MCF 10A (cell line): ENCODE measurements at regions not wholly inside any gene's neighbourhood (a gene's known extent, or its start where the extent isn't known, plus 50 kb on each side); places are given as distances from the start of the nearest gene placed in this dataset.

Experiments
- BruUV-seq: library from RNA; stranded (reverse); fragments of 400-500 nt; replicated peaks from 2 replicates; lab custom pipeline; 2021; lab: Mats Ljungman, UMichigan
- CTCF ChIA-PET: fragments of 300-600 bp; sonication (Branson Sonifier 250); formaldehyde crosslinking; extraction: SDS; loops from one replicate; lab custom pipeline; 2021; ENCODE audit warnings: antibody characterized with exemption, inconsistent platforms; lab: Yijun Ruan, JAX
- POLR2A ChIA-PET: fragments of 300-600, 350-650 bp; sonication (Branson Sonifier 250); formaldehyde crosslinking; extraction: SDS; loops from one replicate; lab custom pipeline; 2020; ENCODE audit warnings: antibody characterized with exemption, inconsistent platforms; lab: Yijun Ruan, JAX
- DNase-seq: peaks from one replicate; pipeline ENCODE4 v3.0.0-alpha.2; 2018; ENCODE audit not compliant: unreplicated experiment
- H3K27ac Mint-ChIP-seq: one replicate; pipeline ENCODE4 v1.8.0; 2022; ENCODE audit warnings: mild to moderate bottlenecking, low read depth, mixed read lengths; ENCODE audit not compliant: unreplicated experiment
- H3K27me3 Mint-ChIP-seq: one replicate; pipeline ENCODE4 v1.8.0; 2022; ENCODE audit warnings: mixed read lengths; ENCODE audit not compliant: insufficient read depth, unreplicated experiment
- H3K36me3 Mint-ChIP-seq: one replicate; pipeline ENCODE4 v1.8.0; 2022; ENCODE audit warnings: mild to moderate bottlenecking, moderate library complexity, mixed read lengths; ENCODE audit not compliant: insufficient read depth, unreplicated experiment
- H3K4me1 Mint-ChIP-seq: one replicate; pipeline ENCODE4 v1.8.0; 2022; ENCODE audit warnings: mixed read lengths; ENCODE audit not compliant: insufficient read depth, unreplicated experiment
- H3K4me3 Mint-ChIP-seq: one replicate; pipeline ENCODE4 v1.8.0; 2022; ENCODE audit warnings: mild to moderate bottlenecking, moderate library complexity, mixed read lengths; ENCODE audit not compliant: unreplicated experiment
- H3K9me3 Mint-ChIP-seq: one replicate; pipeline ENCODE4 v1.8.0; 2022; ENCODE audit warnings: mixed read lengths; ENCODE audit not compliant: unreplicated experiment
- intact Hi-C: fragments of 100-400 bp; cut with micrococcal nuclease; formaldehyde crosslinking; loops from 2 replicates; pipeline ENCODE4 v1.14.1; 2022
- TF ChIP-seq, protein P1 (sequence below): fragments of 200-600 bp; IDR thresholded peaks from one replicate; pipeline ENCODE4 v1.8.0; 2022; ENCODE audit warnings: antibody characterized with exemption, mild to moderate bottlenecking; ENCODE audit not compliant: unreplicated experiment

GRCh38 chr18:68103561-68103960 is 587.0 kb upstream of the DSEL start:
- Mint-ChIP-seq H3K4me3 (no peak overlapping the region), H3K9me3 (no peaks in the 10 kb centered on the region)

GRCh38 chr18:68102117-68102516 is 585.6 kb upstream of the DSEL start:
- ChIA-PET POLR2A (no interaction called here), CTCF (no interaction called here)
- Mint-ChIP-seq H3K27me3 (no peaks in the 10 kb centered on the region), H3K9me3 (no peaks in the 10 kb centered on the region), H3K4me3 (no peak overlapping the region), H3K36me3 (no peaks in the 10 kb centered on the region), H3K27ac (no peak overlapping the region), H3K4me1 (peaks cover 11% of the 10 kb centered on the region)
- BruUV-seq: no TSS peak
- TF ChIP-seq, protein P1, sequence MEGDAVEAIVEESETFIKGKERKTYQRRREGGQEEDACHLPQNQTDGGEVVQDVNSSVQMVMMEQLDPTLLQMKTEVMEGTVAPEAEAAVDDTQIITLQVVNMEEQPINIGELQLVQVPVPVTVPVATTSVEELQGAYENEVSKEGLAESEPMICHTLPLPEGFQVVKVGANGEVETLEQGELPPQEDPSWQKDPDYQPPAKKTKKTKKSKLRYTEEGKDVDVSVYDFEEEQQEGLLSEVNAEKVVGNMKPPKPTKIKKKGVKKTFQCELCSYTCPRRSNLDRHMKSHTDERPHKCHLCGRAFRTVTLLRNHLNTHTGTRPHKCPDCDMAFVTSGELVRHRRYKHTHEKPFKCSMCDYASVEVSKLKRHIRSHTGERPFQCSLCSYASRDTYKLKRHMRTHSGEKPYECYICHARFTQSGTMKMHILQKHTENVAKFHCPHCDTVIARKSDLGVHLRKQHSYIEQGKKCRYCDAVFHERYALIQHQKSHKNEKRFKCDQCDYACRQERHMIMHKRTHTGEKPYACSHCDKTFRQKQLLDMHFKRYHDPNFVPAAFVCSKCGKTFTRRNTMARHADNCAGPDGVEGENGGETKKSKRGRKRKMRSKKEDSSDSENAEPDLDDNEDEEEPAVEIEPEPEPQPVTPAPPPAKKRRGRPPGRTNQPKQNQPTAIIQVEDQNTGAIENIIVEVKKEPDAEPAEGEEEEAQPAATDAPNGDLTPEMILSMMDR: no peak
- DNase-seq: no peak
- intact Hi-C loops: no loop called here

More at GRCh38 chr18:68103561-68103960, 587.0 kb upstream of the DSEL start:
- H3K36me3 Mint-ChIP-seq: no peaks in the 10 kb centered on the region
- intact Hi-C loops: no loop called here
- H3K27me3 Mint-ChIP-seq: no peaks in the 10 kb centered on the region
- POLR2A ChIA-PET: interaction anchor here (1.3 kb wide), 1 partner anchor 8 kb away, joined by 5 read pairs; no protein-coding TSS in a partner anchor
- TF ChIP-seq, protein P1: no peak
- BruUV-seq: no TSS peak
- H3K27ac Mint-ChIP-seq: peak overlapping the region; percentile 33
- peaks cover 11% of the 10 kb centered on the region for H3K4me1 Mint-ChIP-seq
- no peak for DNase-seq
- CTCF ChIA-PET: no interaction called here

- TF ChIP-seq, protein P1: no peak
- intact Hi-C loops: no loop called here
- H3K27ac Mint-ChIP-seq: no peak overlapping the region
- peaks cover 6% of the 10 kb centered on the region for H3K4me1 Mint-ChIP-seq
- no peaks in the 10 kb centered on the region for H3K27me3 Mint-ChIP-seq
- H3K36me3 Mint-ChIP-seq: no peaks in the 10 kb centered on the region
- DNase-seq: no peak
- POLR2A ChIA-PET: no interaction called here
- H3K9me3 Mint-ChIP-seq: no peaks in the 10 kb centered on the region
- CTCF ChIA-PET: no interaction called here
- BruUV-seq: no TSS peak
- H3K4me3 Mint-ChIP-seq: no peak overlapping the region
Observed at GRCh38 chr18:68098655-68099054, 582.1 kb upstream of the DSEL start.

- CTCF ChIA-PET: no interaction called here
- H3K27me3 Mint-ChIP-seq: no peaks in the 10 kb centered on the region
- H3K4me3 Mint-ChIP-seq: no peak overlapping the region
- intact Hi-C loops: no loop called here
- H3K4me1 Mint-ChIP-seq: no peaks in the 10 kb centered on the region
- no peaks in the 10 kb centered on the region for H3K36me3 Mint-ChIP-seq
- no peaks in the 10 kb centered on the region for H3K9me3 Mint-ChIP-seq
- no peak overlapping the region for H3K27ac Mint-ChIP-seq
- TF ChIP-seq, protein P1: no peak
- DNase-seq: no peak
- no TSS peak for BruUV-seq
- POLR2A ChIA-PET: no interaction called here
Observed at GRCh38 chr18:68086481-68086880, 570.0 kb upstream of the DSEL start.
